CD14-positive monocyte (primary cell): ENCODE measurements at regions not wholly inside any gene's neighbourhood (a gene's known extent, or its start where the extent isn't known, plus 50 kb on each side); places are given as distances from the start of the nearest gene placed in this dataset.

ENCODE experiments used
- DNase-seq, 3 donors: peaks; one replicate each; pipeline ENCODE4 v3.0.0-alpha.2; 2011 to 2022
- H2AFZ ChIP-seq: 2 replicates; pipeline ENCODE4 v1.6.0; 2012; ENCODE audit warnings: mild to moderate bottlenecking, low read depth, low read length, inconsistent platforms; ENCODE audit not compliant: insufficient read depth, poor library complexity, severe bottlenecking
- H3K27ac ChIP-seq, 2 donors: 1 replicate in 1 of 2; 2 replicates in 1 of 2; pipeline ENCODE4 v1.5.1; 2012 to 2013; ENCODE audit warnings: low read length in 2 of 2, control low read depth in 1 of 2, inconsistent platforms in 1 of 2, low read depth in 1 of 2, mild to moderate bottlenecking in 1 of 2
- H3K27me3 ChIP-seq, 2 donors: one replicate each; pipeline versions ENCODE4 v1.6.0 to v1.6.1; 2011 to 2013; ENCODE audit warnings: low read length in 2 of 2; ENCODE audit not compliant: control insufficient read depth in 2 of 2, insufficient read depth in 2 of 2
- H3K36me3 ChIP-seq, 2 donors: replicated peaks in 1 of 2; 1 replicate in 1 of 2; 2 replicates in 1 of 2; pipeline versions ENCODE4 v1.5.1 to v1.6.1; 2012 to 2013; ENCODE audit warnings: low read length in 2 of 2, control low read depth in 1 of 2, inconsistent platforms in 1 of 2, mild to moderate bottlenecking in 1 of 2; ENCODE audit not compliant: insufficient read depth in 2 of 2, control insufficient read depth in 1 of 2
- H3K4me1 ChIP-seq, 2 donors: 1 replicate in 1 of 2; 2 replicates in 1 of 2; pipeline versions ENCODE4 v1.5.1 to v1.6.1; 2012 to 2013; ENCODE audit warnings: low read length in 2 of 2, control low read depth in 1 of 2, inconsistent platforms in 1 of 2, mild to moderate bottlenecking in 1 of 2, moderate library complexity in 1 of 2; ENCODE audit not compliant: insufficient read depth in 2 of 2, control insufficient read depth in 1 of 2
- H3K4me2 ChIP-seq: replicated peaks from 2 replicates; pipeline ENCODE3; 2012; ENCODE audit warnings: low read length, moderate library complexity, mild to moderate bottlenecking; ENCODE audit not compliant: poor library complexity, severe bottlenecking; ENCODE audit errors: extremely low read depth
- H3K4me3 ChIP-seq, 3 experiments: fragments of 200-600 bp in 1 of 3; sonication (generic) in 1 of 3; replicated peaks in 1 of 3; 1 replicate in 2 of 3; 2 replicates in 1 of 3; pipeline ENCODE4 v1.5.1; 2011 to 2013; ENCODE audit warnings: low read length in 3 of 3, mild to moderate bottlenecking in 3 of 3, control low read depth in 2 of 3, low read depth in 2 of 3, inconsistent platforms in 1 of 3, moderate library complexity in 1 of 3
- H3K79me2 ChIP-seq: 2 replicates; pipeline ENCODE4 v1.6.0; 2012; ENCODE audit warnings: mild to moderate bottlenecking, control low read depth, inconsistent platforms, low read length, moderate library complexity; ENCODE audit not compliant: insufficient read depth
- H3K9ac ChIP-seq: 2 replicates; pipeline ENCODE4 v1.6.0; 2017; ENCODE audit warnings: low read length, mild to moderate bottlenecking; ENCODE audit not compliant: insufficient read depth, poor library complexity, severe bottlenecking
- H3K9me3 ChIP-seq, 2 donors: replicated peaks in 1 of 2; 1 replicate in 1 of 2; 2 replicates in 1 of 2; pipeline versions ENCODE4 v1.5.1 to v1.6.1; 2012 to 2013; ENCODE audit warnings: low read length in 2 of 2, control low read depth in 1 of 2; ENCODE audit not compliant: control insufficient read depth in 1 of 2, insufficient read depth in 1 of 2
- H4K20me1 ChIP-seq: 2 replicates; pipeline ENCODE4 v1.6.0; 2012; ENCODE audit warnings: mild to moderate bottlenecking, low read length, control low read depth, moderate library complexity; ENCODE audit not compliant: insufficient read depth
- H3K27ac Mint-ChIP-seq, 7 donors: one replicate each; pipeline ENCODE4 v1.8.0; 2020; ENCODE audit warnings: mild to moderate bottlenecking in 7 of 7, mixed read lengths in 7 of 7, moderate library complexity in 6 of 7, inconsistent platforms in 2 of 7
- H3K27me3 Mint-ChIP-seq, 3 donors: one replicate each; pipeline ENCODE4 v1.8.0; 2021 to 2022; ENCODE audit warnings: low read depth in 3 of 3, mild to moderate bottlenecking in 3 of 3, mixed read lengths in 3 of 3, moderate library complexity in 3 of 3, inconsistent platforms in 1 of 3
- H3K36me3 Mint-ChIP-seq, 2 donors: one replicate each; pipeline ENCODE4 v1.8.0; 2020; ENCODE audit warnings: mixed read lengths in 2 of 2, inconsistent platforms in 1 of 2, mild to moderate bottlenecking in 1 of 2
- H3K4me1 Mint-ChIP-seq: one replicate; pipeline ENCODE4 v1.8.0; 2020; ENCODE audit warnings: mild to moderate bottlenecking, mixed read lengths
- H3K4me3 Mint-ChIP-seq, 2 donors: one replicate each; pipeline ENCODE4 v1.8.0; 2020; ENCODE audit warnings: mild to moderate bottlenecking in 2 of 2, mixed read lengths in 2 of 2, moderate library complexity in 1 of 2
- H3K9me3 Mint-ChIP-seq, 7 donors: one replicate each; pipeline ENCODE4 v1.8.0; 2020 to 2022; ENCODE audit warnings: mixed read lengths in 7 of 7, mild to moderate bottlenecking in 6 of 7, moderate library complexity in 6 of 7, inconsistent platforms in 2 of 7
- WGBS: methylation state at CpG from one replicate; pipeline ENCODE4 v1.1.5; 2013; ENCODE audit warnings: missing lambda C conversion rate; ENCODE audit not compliant: insufficient coverage; 5-methylcytosine and 5-hydroxymethylcytosine counted together
- intact Hi-C, 2 donors: fragments of 100-400 bp; cut with micrococcal nuclease; formaldehyde crosslinking; loops; one replicate each; pipeline versions ENCODE4 v1.15.0 to v1.15.1; 2023
- TF ChIP-seq, protein P1 (sequence below): fragments of 200-600 bp; IDR thresholded peaks from one replicate; pipeline ENCODE4 v1.8.0; 2022; ENCODE audit warnings: antibody characterized with exemption, mild to moderate bottlenecking

DNA sequence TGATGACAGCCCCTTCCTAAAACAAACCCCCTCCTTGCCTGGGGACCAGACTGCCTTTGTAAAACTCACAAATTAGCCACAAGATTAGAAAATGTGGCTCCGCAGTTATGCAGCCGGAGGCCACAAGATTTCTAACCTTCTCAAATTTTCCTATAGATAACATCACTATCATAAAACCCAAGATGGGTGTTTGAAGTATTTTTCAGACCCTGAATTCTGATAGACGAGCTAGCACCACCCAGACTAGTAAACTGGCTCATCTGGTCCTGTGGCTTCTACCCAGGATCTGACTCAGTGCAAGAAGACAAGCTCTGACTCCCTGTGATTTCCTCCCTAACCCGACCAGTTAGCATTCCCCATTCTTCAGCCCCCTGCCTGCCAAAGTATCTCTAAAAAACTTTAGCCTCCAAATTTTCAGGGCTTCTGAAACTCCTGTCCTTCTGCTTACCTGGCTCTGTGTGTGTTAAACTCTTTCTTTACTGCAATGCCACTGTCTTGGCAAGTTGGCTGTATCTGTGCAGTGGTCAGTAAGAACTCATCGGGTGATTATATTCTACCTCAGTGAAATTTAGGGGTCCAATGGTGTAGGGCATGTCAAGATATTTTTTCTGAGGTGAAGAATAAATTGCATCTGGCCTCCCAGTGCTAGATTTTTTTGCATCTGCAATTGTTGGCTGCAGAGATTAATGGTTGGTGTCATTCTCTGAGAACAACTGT is 102.1 kb downstream of the S1PR1 start:
- peaks cover 11 to 23% (median 15%) of the 10 kb centered on the region in 7 donors for H3K9me3 Mint-ChIP-seq
- H3K4me1 Mint-ChIP-seq = no peaks in the 10 kb centered on the region
- H3K27me3 Mint-ChIP-seq = peaks cover 0 to 2% (median 0%) of the 10 kb centered on the region in 3 donors
- Histone ChIP-seq H3K9ac (no peak overlapping the region), H3K4me1 (no peaks in the 10 kb centered on the region), H3K36me3 (no peaks in the 10 kb centered on the region), H3K4me2 (no peak overlapping the region), H3K9me3 (peaks cover 8 to 11% of the 10 kb centered on the region in 2 donors), H3K27me3 (no peaks in the 10 kb centered on the region), H3K79me2 (no peaks in the 10 kb centered on the region), H3K27ac (no peak overlapping the region), H3K4me3 (no peak overlapping the region), H2AFZ (no peak overlapping the region), H4K20me1 (no peaks in the 10 kb centered on the region)
- H3K4me3 Mint-ChIP-seq = no peak overlapping the region
- DNase-seq = no peak
- H3K27ac Mint-ChIP-seq = no peak overlapping the region
- TF ChIP-seq, protein P1, sequence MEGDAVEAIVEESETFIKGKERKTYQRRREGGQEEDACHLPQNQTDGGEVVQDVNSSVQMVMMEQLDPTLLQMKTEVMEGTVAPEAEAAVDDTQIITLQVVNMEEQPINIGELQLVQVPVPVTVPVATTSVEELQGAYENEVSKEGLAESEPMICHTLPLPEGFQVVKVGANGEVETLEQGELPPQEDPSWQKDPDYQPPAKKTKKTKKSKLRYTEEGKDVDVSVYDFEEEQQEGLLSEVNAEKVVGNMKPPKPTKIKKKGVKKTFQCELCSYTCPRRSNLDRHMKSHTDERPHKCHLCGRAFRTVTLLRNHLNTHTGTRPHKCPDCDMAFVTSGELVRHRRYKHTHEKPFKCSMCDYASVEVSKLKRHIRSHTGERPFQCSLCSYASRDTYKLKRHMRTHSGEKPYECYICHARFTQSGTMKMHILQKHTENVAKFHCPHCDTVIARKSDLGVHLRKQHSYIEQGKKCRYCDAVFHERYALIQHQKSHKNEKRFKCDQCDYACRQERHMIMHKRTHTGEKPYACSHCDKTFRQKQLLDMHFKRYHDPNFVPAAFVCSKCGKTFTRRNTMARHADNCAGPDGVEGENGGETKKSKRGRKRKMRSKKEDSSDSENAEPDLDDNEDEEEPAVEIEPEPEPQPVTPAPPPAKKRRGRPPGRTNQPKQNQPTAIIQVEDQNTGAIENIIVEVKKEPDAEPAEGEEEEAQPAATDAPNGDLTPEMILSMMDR = no peak
- H3K36me3 Mint-ChIP-seq = no peaks in the 10 kb centered on the region
- WGBS = 60% methylated on average over 3 of the region's 5 CpGs
- intact Hi-C loops = no loop called here

- Histone ChIP-seq H2AFZ (no peak overlapping the region), H3K79me2 (no peaks in the 10 kb centered on the region), H3K4me3 (no peak overlapping the region), H3K27me3 (no peaks in the 10 kb centered on the region), H3K4me2 (no peak overlapping the region), H3K9me3 (peaks cover 0 to 6% of the 10 kb centered on the region in 2 donors), H3K27ac (no peak overlapping the region), H3K9ac (no peak overlapping the region), H4K20me1 (no peaks in the 10 kb centered on the region), H3K36me3 (no peaks in the 10 kb centered on the region), H3K4me1 (no peaks in the 10 kb centered on the region)
- Mint-ChIP-seq H3K36me3 (no peaks in the 10 kb centered on the region), H3K9me3 (peaks cover 3 to 10% (median 5%) of the 10 kb centered on the region in 7 donors), H3K27ac (no peak overlapping the region), H3K4me1 (no peaks in the 10 kb centered on the region), H3K27me3 (peaks cover 0 to 2% (median 0%) of the 10 kb centered on the region in 3 donors), H3K4me3 (no peak overlapping the region)
- DNase-seq = no peak
- TF ChIP-seq, protein P1 = no peak
- intact Hi-C loops = no loop called here
- no CpG with 5 or more reads among the region's 4 CpGs for WGBS
Measured at GRCh38 chr1:101344745-101345144, 107.9 kb downstream of the S1PR1 start.
